Islet of Langerhans (tissue), 1 donor: ENCODE measurements at regions not wholly inside any gene's neighbourhood (a gene's known extent, or its start where the extent isn't known, plus 50 kb on each side); places are given as distances from the start of the nearest gene placed in this dataset.

Experiments
- FAIRE-seq: peaks from one replicate; lab custom pipeline; 2011; peaks lifted over from hg19 to GRCh38; lab: Jason Lieb, UNC

DNA sequence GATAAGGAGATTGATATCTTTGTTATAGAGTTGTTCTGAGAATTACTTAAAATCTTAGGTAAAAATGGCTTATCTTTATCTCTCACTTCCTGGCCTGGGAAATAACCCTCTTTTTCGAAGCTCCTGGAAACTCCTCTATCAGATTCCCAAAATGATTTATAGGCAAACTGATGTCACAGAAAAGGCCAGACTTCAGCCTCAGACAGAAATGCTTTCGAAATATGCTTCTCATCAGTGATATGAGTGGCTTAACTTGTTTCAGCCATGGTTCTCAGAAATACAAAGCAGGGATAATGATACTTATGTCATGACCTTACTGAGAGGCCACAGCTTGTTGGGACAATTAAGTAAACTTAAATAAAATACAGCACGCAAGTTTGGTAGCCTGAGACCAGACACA, 85.3 kb upstream of the HS3ST1 start:
- FAIRE-seq = no peak

DNA sequence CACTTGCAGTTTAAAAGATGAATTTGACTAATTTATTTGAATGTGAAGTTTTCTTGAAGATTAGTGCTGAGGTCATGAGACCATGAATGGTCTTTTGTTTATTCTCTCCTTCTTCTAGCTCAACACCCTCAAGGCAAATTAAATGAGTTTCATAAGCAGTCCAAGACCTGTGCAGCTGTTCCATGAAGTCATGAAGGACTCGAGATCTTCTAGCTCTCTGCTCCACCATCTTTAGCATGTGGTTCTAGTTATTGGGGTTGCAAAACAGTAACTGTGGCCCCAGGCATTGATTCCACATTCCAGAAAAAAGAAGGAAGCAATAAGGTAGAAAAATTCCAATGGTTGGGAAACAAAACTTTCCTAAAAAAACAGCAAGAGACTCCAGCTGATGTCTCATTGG, 84.2 kb upstream of the HS3ST1 start:
- FAIRE-seq = no peak

DNA sequence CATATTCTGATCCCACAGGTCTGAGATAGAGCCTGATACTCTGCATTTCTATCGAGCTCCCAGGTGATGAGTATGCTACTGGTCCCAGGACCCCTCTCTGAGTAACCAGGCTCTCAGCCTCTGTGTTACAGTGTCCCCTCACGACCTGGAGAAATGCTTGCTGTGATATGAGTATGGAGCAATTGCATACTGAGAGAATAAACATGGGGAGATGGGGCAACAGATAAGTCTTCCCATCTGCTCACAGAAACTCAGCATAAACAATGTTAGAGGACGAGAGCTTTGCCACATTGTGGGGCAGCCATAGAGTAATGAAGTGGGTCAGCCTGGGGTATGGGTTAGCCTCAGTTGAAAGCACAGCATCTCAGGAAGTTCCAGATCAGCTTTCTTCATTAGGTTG, 82.6 kb upstream of the HS3ST1 start:
- no peak for FAIRE-seq

DNA sequence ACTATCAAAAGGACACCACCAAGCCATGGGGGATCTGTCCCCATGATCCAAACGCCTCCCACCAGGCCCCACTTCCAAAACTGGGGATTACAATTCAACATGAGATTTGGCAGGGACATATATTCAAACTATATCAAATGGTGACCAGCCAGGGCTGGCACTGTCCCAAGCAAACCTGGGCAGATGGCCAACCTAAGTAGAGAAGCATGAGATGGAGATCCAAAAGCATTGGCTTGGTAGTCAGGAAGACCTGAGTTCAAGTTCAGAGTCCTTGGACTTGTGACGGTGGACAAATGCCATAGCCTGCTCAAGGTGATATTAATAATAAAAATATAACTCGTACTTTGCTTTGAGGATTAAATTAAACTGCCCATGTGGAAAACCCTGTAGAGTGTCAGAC, 79.2 kb upstream of the HS3ST1 start:
- FAIRE-seq = no peak

DNA sequence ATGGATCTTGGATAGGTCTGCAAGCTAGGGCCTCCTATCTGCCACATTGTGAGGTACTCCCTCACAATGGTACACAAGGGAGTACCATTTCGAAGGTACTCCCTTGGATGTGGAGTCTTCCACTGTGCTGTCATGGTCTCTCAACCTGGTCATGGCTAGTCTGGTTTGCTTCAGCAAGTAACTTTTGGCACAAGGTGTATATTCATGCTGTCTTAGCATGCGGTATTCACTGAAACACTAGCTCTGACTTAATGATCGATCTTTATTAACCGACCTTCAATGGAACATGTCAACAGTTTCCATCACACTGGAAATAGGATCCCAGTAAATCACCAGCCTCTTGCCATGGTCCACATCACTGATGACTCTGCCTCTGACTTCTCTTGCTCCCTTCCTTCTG, 77.5 kb upstream of the HS3ST1 start:
- FAIRE-seq = no peak

DNA sequence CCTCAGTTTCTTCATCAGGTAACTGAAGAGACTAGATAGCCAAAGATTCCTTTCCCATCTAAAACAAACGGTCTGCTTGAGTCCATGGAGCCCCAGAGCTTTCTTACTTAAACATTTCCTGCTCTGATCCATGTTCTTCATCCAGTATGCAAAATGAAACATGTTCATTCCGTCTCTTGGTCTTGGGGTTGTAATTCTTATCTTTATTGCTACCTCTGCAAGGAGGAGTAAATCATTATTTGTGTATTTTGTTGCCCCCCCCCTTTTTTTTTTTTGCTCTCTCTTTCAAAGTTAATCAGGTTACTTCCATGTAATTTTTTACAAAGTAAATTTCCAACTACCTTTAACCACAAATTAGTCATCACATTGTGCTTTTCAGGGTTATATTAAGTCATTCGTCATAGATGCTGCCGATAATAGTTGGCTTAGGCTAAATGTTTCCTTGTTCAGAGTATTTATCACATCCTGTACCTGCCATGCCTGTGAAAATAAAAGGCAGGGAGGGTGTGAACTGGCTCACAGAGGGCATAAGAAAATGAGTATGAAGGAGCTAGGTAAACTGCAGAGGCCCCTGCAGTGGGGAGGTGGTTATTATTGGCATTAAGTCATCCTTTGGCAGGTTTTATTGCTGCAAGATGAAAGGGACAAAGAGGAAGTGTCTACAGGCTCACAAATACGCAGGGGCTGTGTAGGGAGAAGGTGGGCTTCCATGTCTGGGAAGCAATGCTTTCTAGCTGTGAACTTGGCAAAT, 76.7 kb upstream of the HS3ST1 start:
- peak; percentile 9 for FAIRE-seq

GRCh38 chr4:11503166-11503565, 74.5 kb upstream of the HS3ST1 start:
- FAIRE-seq = no peak

DNA sequence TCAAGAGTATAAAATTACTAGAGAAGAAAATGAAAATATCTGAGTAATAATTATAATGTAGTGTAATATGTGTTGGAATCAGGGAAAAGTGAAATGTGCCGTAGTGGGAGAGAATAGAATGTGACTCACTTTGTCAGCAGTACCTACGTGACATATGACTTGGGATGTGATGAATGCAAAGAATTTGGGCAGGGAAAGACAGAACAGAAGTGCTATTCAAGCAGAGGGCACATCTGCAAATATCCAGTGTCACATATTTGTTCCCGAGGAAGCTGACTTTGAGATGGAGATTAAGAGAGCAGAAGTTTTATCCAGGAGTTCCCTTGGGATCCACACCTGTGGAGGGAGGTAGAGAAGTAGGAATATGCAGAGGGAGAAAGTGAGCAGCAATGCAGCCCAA, 69.3 kb upstream of the HS3ST1 start:
- FAIRE-seq = no peak

- no peak for FAIRE-seq
Measured at GRCh38 chr4:11497212-11497806, 68.6 kb upstream of the HS3ST1 start.

- no peak for FAIRE-seq
Measured at GRCh38 chr4:11496351-11496829, 67.7 kb upstream of the HS3ST1 start.

DNA sequence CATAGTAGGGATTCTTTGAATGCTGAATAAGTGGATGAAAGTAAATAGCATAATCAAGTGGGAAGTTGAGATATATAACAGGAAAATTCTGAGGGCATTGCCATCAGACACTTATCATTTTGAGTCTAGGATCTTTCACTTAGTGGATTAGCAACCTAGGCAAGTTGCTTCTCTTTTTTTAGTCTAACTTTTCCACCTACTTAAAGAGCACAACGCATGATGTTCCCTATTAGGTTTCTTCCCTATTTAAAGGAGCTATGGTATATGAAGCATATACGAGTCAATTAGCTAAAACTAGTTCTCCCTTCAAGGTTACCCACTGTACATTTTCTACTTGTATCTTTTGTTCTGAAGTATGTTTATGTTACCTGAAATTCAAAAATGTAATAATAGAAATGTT, 67.1 kb upstream of the HS3ST1 start:
- no peak for FAIRE-seq

- FAIRE-seq = no peak
Measured at GRCh38 chr4:11495291-11495690, 66.6 kb upstream of the HS3ST1 start.

GRCh38 chr4:11494232-11494631, 65.5 kb upstream of the HS3ST1 start:
- no peak for FAIRE-seq

DNA sequence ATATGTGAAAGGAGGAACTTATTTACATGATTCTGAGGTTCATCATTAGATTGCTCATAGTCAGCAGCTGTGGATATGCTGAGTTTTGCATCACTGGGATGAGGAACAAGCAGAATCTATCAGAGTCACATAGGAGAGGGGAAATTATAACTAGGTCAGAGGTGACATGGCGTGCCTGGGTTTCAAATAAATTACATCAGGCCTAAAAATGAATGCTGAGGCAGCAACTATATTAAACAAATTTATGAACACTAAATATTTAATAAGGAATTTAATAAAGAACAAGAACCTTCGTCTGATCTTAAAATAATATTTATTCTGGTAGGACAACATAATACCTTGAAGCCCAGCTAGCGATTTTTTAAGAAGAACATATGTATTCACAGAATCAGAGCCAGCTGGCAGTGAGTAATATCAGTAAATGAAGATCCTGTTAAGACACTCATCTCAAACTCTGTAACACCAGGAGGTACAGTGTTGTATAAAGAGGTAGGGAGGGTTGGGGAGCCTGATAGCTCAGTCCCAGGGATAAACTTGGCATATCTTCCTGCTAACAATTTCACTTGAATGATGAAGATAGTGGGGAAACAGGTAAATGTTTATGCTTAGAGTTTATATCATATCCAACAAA, 60.9 kb upstream of the HS3ST1 start:
- FAIRE-seq = no peak

DNA sequence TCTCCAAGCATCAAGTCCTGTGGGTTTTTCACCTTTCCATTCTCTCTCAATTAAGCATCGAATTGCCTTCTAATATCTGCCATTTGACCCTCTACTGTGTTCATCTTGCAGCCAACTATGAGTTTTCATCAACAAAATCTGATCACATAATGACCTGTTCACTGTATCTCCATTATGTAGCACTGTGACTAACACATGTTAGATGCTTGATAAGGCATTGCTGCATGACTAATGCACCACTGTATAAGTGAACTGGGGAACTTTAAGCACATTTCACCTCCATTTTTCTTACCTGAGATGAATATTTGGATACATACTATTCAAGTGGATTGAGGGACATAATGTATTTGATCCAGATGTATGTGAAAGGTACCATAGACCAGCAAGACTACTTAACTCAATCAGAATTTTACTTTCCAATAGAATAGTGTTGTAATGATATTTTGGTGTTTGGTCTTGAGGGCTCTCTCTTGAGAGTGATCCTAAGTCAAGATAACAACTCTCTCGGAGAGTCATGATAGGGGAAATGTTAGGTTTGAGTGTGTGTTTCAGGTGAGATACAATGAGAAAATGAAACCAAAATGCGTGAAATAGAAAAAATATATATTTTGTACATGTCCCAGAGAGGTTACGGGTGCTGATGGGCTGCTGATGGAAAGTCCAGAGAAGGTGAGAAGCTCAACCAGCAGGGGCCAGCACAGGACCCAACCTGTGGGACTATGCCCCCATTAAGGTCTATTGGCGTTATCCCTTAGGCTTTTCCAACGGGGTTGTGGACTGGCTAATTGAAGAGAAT, 60.2 kb upstream of the HS3ST1 start:
- no peak for FAIRE-seq

DNA sequence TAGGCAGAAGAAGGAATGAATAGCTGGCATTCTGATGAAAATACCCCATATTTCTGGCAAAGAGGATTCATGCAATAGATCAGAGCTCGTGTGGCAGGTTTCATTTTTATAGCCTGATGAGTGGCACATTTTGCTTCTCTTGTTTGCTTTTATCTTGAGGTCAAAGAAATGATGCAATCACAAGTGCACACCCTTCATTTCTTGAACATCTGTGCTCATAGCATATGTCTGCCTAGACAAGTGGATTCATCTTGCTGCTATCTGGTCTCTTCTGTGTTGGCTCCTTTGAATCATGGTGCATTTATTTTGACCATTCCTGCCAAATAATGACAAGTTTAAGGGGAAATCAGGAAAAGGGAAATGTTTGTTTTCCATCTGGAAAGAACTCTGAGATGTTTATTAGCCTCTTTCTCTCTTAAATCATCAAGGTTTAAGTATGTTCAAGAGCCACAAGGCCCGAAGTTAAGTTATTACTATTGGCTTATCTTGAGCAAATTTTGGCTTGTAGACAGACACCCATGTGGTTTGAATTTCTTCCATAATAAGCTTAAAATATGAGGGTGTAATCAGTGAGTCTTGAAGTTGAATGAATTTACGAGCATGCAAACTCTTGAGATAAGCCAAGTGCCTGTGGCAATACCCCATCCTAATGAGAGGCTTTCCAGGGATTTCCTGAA, 59.3 kb upstream of the HS3ST1 start:
- no peak for FAIRE-seq

GRCh38 chr4:11487139-11487538, 58.4 kb upstream of the HS3ST1 start:
- FAIRE-seq = no peak

DNA sequence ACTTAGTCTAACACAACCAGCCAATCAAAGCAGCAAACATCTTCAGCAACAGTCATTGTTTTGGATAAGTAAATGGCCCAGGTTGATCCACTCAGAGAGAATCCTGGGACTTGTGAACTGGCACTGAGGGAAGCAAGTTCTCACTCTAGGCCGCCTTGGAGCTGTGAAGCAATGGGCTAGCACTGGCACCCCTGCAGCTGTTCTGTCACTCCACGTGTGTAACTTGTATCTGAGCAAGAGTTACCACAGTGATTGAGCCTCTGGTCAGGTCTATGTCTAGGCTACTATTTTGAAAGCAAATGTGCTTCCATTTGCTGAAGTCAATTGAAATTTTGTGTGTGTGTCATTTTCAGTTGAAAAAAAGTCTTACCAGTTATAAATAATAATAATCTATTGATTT, 57.2 kb upstream of the HS3ST1 start:
- no peak for FAIRE-seq

DNA sequence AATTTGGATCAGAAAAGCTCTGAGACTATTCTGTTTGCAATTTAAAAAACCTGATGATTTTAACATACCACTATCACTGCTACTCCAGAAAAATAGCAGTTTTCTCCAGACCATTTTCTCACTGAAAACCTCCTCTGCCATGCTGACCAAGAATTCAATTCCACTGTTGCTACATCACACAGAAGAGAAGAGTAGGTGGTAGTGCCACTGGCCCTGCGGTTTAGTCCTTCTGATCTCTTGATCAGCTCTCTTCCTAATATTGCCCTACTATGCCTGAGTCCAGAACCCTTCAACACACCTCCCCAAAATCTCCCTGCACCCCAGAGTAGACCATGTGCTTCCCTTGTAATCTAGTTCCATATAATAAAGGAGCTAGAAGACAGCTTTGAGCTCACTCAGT, 55.8 kb upstream of the HS3ST1 start:
- no peak for FAIRE-seq

GRCh38 chr4:11483046-11483445, 54.4 kb upstream of the HS3ST1 start:
- no peak for FAIRE-seq

GRCh38 chr4:11480683-11481082, 52.0 kb upstream of the HS3ST1 start:
- no peak for FAIRE-seq
